ENCODE measurements at regions not wholly inside any gene's neighbourhood (a gene's known extent, or its start where the extent isn't known, plus 50 kb on each side); places are given as distances from the start of the nearest gene placed in this dataset.

DNA sequence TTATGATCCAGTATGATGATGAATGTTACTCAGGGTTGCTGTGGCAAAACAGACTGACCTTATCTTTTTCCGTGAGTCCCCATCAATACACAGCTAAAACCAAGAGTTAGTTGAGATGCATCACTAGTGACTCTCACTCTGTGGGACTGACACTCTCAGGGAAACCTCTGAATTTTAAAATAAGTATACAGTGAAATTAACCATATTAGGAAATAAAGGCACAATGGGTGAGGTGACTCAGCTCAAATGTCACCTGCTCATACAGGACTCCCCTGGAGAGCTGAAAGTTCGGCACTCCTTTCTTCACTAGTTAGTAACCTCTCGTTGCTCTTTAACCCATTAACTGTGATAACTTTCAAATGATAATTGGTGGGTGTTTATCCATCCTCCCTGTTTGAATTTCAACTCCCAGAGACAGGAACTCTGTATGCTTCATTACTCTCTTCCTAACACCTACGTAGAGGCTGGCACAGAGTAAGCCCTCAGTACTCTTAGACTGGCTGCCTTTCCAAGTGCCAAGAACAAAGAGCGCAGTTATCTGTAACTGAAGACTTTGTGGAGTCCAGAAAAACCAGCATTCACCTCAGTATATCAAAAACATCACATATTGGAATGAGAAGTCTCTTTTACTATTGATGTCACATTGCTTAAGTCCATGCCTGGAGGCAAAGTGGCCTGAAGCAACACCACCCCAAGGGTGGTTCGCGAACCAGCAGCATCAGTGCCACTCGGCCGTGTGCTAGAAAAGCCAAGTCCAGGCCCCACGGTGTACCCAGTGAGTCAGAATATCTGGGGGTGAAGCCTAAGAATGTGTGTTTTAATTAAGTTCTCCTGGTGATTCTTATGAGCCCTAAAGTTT is 91.1 kb downstream of the NIBAN1 start:
- TF ChIP-seq POLR2A (IDR thresholded peaks at IDR 0.05) = no peak
- TF ChIP-seq, protein P1, sequence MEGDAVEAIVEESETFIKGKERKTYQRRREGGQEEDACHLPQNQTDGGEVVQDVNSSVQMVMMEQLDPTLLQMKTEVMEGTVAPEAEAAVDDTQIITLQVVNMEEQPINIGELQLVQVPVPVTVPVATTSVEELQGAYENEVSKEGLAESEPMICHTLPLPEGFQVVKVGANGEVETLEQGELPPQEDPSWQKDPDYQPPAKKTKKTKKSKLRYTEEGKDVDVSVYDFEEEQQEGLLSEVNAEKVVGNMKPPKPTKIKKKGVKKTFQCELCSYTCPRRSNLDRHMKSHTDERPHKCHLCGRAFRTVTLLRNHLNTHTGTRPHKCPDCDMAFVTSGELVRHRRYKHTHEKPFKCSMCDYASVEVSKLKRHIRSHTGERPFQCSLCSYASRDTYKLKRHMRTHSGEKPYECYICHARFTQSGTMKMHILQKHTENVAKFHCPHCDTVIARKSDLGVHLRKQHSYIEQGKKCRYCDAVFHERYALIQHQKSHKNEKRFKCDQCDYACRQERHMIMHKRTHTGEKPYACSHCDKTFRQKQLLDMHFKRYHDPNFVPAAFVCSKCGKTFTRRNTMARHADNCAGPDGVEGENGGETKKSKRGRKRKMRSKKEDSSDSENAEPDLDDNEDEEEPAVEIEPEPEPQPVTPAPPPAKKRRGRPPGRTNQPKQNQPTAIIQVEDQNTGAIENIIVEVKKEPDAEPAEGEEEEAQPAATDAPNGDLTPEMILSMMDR (IDR thresholded peaks at IDR 0.05) = no peak

Measured in prostate gland (tissue), 2 donors.